K562 (cell line): ENCODE measurements at regions not wholly inside any gene's neighbourhood (a gene's known extent, or its start where the extent isn't known, plus 50 kb on each side); places are given as distances from the start of the nearest gene placed in this dataset.

Experiments used
- ATAC-seq: fragments of 200-7000 bp; cut with Tn5 transposase; 3 replicates; pipeline ENCODE4 v1.9.1; 2020; ENCODE audit warnings: moderate library complexity
- BruUV-seq: library from RNA; stranded (reverse); fragments of 400-500 nt; replicated peaks from 2 replicates; lab custom pipeline; 2021; lab: Mats Ljungman, UMichigan
- CTCF ChIA-PET: fragments of 300-600 bp; formaldehyde crosslinking; extraction: SDS; loops from one replicate; lab custom pipeline; 2021; ENCODE audit warnings: low intra/inter-chr PET ratio; lab: Yijun Ruan, JAX
- POLR2A ChIA-PET: fragments of 300-600, 350-650 bp; sonication (Branson Sonifier 250); formaldehyde crosslinking; extraction: SDS; loops from one replicate; lab custom pipeline; 2021; ENCODE audit warnings: antibody characterized with exemption, inconsistent platforms; lab: Yijun Ruan, JAX
- DNase-seq, 4 experiments: peaks; one replicate each; pipeline versions ENCODE4 v3.0.0 to v3.0.0-alpha.2; 2011 to 2018; ENCODE audit warnings: low spot score in 3 of 4, mixed read lengths in 3 of 4; ENCODE audit errors: extremely low read depth in 1 of 4
- FAIRE-seq: peaks from 2 replicates; lab custom pipeline; 2011; peaks lifted over from hg19 to GRCh38; lab: Jason Lieb, UNC
- H2AFZ ChIP-seq: 2 replicates; pipeline ENCODE4 v1.6.0; 2011; ENCODE audit warnings: low read depth, low read length, control low read depth, inconsistent platforms
- H3K27ac ChIP-seq: fragments of 200-600 bp; 3 replicates; pipeline ENCODE4 v1.8.0; 2011; ENCODE audit warnings: low read depth, mild to moderate bottlenecking, control low read depth, inconsistent platforms, low read length, moderate library complexity, mixed read lengths; ENCODE audit errors: extremely low read depth
- H3K27me3 ChIP-seq, 2 experiments: fragments of 300-600 bp in 1 of 2; 2 replicates in 1 of 2; 3 replicates in 1 of 2; pipeline versions ENCODE4 v1.6.0 to v1.8.0; 2011; ENCODE audit warnings: inconsistent platforms in 2 of 2, low read length in 2 of 2, mild to moderate bottlenecking in 1 of 2, mixed read lengths in 1 of 2, moderate library complexity in 1 of 2; ENCODE audit not compliant: control insufficient read depth in 2 of 2, insufficient read depth in 2 of 2
- H3K36me3 ChIP-seq: fragments of 300-600 bp; 3 replicates; pipeline ENCODE4 v1.8.0; 2011; ENCODE audit warnings: mild to moderate bottlenecking, low read length, inconsistent platforms; ENCODE audit not compliant: control insufficient read depth, insufficient read depth
- H3K4me1 ChIP-seq, 2 experiments: fragments of 200-600 bp in 1 of 2; replicated peaks in 1 of 2; 2 replicates in 1 of 2; 3 replicates in 1 of 2; pipeline versions ENCODE4 v1.5.1 to v1.8.0; 2011; ENCODE audit warnings: inconsistent platforms in 2 of 2, low read length in 2 of 2, mild to moderate bottlenecking in 1 of 2, mixed read lengths in 1 of 2, moderate library complexity in 1 of 2; ENCODE audit not compliant: control insufficient read depth in 2 of 2, insufficient read depth in 2 of 2
- H3K4me2 ChIP-seq: 2 replicates; pipeline ENCODE4 v1.6.1; 2011; ENCODE audit warnings: low read length, control low read depth, inconsistent platforms, mixed read lengths; ENCODE audit not compliant: insufficient read depth
- H3K4me3 ChIP-seq: fragments of 200-600 bp; sonication (generic), shearing (Covaris generic); 2 replicates; pipeline ENCODE4 v1.5.1; 2016; ENCODE audit warnings: control low read depth, inconsistent platforms
- H3K79me2 ChIP-seq: fragments of 200-600 bp; 3 replicates; pipeline ENCODE4 v1.8.0; 2011; ENCODE audit warnings: low read length, inconsistent platforms; ENCODE audit not compliant: control insufficient read depth, insufficient read depth
- H3K9ac ChIP-seq, 2 experiments: 2 replicates each; pipeline versions ENCODE4 v1.6.0 to v1.6.1; 2011; ENCODE audit warnings: low read depth in 2 of 2, low read length in 2 of 2, control low read depth in 1 of 2, inconsistent platforms in 1 of 2, mild to moderate bottlenecking in 1 of 2, mixed read lengths in 1 of 2; ENCODE audit not compliant: insufficient read depth in 1 of 2
- H3K9me1 ChIP-seq: one replicate; pipeline ENCODE4 v1.6.0; 2011; ENCODE audit warnings: inconsistent platforms, mild to moderate bottlenecking, low read length, moderate library complexity; ENCODE audit not compliant: control insufficient read depth, insufficient read depth
- H3K9me3 ChIP-seq: replicated peaks from 2 replicates; pipeline ENCODE4 v1.5.1; 2011; ENCODE audit warnings: low read depth, low read length, inconsistent platforms; ENCODE audit not compliant: control insufficient read depth, insufficient read depth
- H4K20me1 ChIP-seq: replicated peaks from 2 replicates; pipeline ENCODE4 v1.6.1; 2011; ENCODE audit warnings: low read length, inconsistent platforms, mixed read lengths; ENCODE audit not compliant: control insufficient read depth, insufficient read depth
- CEBPG ChIP-seq, 3 experiments: fragments of 200-800 bp in 1 of 3; sonication (Bioruptor generic) in 1 of 3; sonication (generic) in 1 of 3; formaldehyde crosslinking in 1 of 3; IDR thresholded peaks in 2 of 3; conservative IDR thresholded peaks in 1 of 3; 2 replicates each; pipeline versions ENCODE4 v1.6.1 to v1.8.0; 2016 to 2022; ENCODE audit warnings: missing compliant biosample characterization in 2 of 3, missing genetic modification characterization in 2 of 3, mild to moderate bottlenecking in 1 of 3, missing genetic modification reagents in 1 of 3
- HEY1 ChIP-seq: fragments of 250-450 bp; sonication (Bioruptor Pico); IDR thresholded peaks from 2 replicates; pipeline ENCODE4 v1.5.0; 2020; ENCODE audit warnings: mild to moderate bottlenecking, moderate library complexity, borderline replicate concordance
- HNRNPLL ChIP-seq: fragments of 200-400 bp; formaldehyde crosslinking; IDR thresholded peaks from 2 replicates; pipeline ENCODE4 v1.6.1; 2017; ENCODE audit warnings: low read length, low read depth, mild to moderate bottlenecking; ENCODE audit not compliant: poor library complexity, severe bottlenecking
- MCM5 ChIP-seq: fragments of 450-650 bp; IDR thresholded peaks from 2 replicates; pipeline ENCODE4 v1.6.1; 2016; ENCODE audit warnings: low read depth
- PHF21A ChIP-seq: fragments of 450-650 bp; IDR thresholded peaks from 2 replicates; pipeline ENCODE4 v1.6.1; 2017; ENCODE audit warnings: low read depth, borderline replicate concordance
- WGBS: fragments of 100-300 bp; shearing (Covaris generic); methylation state at CpG from one replicate; pipeline ENCODE4 v1.1.6; 2016; ENCODE audit warnings: low coverage, mixed read lengths; ENCODE audit not compliant: insufficient coverage; ENCODE audit errors: missing lambda C conversion rate; 5-methylcytosine and 5-hydroxymethylcytosine counted together
- in situ Hi-C: fragments of 300-500 bp; cut with MboI; formaldehyde crosslinking; loops from 4 replicates; pipeline ENCODE4 v1.15.0; 2018; ENCODE audit warnings: inconsistent platforms, mixed read lengths
- intact Hi-C: fragments of 100-400 bp; cut with micrococcal nuclease; formaldehyde crosslinking; loops from 2 replicates; pipeline ENCODE4 v1.14.2; 2022
- TF ChIP-seq, protein P1 (sequence below): fragments of 450-650 bp; IDR thresholded peaks from 2 replicates; pipeline ENCODE4 v1.6.1; 2018; ENCODE audit not compliant: partially characterized antibody

- WGBS = 56% methylated on average over 2 of the region's 2 CpGs
- ATAC-seq (no peak), DNase-seq (no peak), FAIRE-seq (no peak)
- H3K9me1 ChIP-seq = no peaks in the 10 kb centered on the region
- H3K9me3 ChIP-seq = no peaks in the 10 kb centered on the region
- no peak overlapping the region for H3K4me3 ChIP-seq
- intact Hi-C loops = loop anchor here (10.0 kb wide), 1 partner anchor 600 kb away; no protein-coding TSS in a partner anchor
- in situ Hi-C loops = no loop called here
- H3K27me3 ChIP-seq = no peaks in the 10 kb centered on the region
- BruUV-seq = no TSS peak
- H3K36me3 ChIP-seq = no peaks in the 10 kb centered on the region
- H3K9ac ChIP-seq = no peak overlapping the region
- H3K4me2 ChIP-seq = no peak overlapping the region
- H3K27ac ChIP-seq = no peak overlapping the region
- H3K79me2 ChIP-seq = no peaks in the 10 kb centered on the region
- TF ChIP-seq, protein P1, sequence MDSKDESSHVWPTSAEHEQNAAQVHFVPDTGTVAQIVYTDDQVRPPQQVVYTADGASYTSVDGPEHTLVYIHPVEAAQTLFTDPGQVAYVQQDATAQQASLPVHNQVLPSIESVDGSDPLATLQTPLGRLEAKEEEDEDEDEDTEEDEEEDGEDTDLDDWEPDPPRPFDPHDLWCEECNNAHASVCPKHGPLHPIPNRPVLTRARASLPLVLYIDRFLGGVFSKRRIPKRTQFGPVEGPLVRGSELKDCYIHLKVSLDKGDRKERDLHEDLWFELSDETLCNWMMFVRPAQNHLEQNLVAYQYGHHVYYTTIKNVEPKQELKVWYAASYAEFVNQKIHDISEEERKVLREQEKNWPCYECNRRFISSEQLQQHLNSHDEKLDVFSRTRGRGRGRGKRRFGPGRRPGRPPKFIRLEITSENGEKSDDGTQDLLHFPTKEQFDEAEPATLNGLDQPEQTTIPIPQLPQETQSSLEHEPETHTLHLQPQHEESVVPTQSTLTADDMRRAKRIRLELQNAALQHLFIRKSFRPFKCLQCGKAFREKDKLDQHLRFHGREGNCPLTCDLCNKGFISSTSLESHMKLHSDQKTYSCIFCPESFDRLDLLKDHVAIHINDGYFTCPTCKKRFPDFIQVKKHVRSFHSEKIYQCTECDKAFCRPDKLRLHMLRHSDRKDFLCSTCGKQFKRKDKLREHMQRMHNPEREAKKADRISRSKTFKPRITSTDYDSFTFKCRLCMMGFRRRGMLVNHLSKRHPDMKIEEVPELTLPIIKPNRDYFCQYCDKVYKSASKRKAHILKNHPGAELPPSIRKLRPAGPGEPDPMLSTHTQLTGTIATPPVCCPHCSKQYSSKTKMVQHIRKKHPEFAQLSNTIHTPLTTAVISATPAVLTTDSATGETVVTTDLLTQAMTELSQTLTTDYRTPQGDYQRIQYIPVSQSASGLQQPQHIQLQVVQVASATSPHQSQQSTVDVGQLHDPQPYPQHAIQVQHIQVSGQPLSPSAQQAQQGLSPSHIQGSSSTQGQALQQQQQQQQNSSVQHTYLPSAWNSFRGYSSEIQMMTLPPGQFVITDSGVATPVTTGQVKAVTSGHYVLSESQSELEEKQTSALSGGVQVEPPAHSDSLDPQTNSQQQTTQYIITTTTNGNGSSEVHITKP = no peak
- TF ChIP-seq MCM5 = no peak
- TF ChIP-seq HNRNPLL = no peak
- no peak for TF ChIP-seq CEBPG (CRISPR knock-in tag; IDR thresholded peaks at IDR 0.05)
- peak in 1 of 2 experiments; percentile 30; a peak in 1 of 4 replicates for TF ChIP-seq CEBPG (tag; conservative IDR thresholded peaks at IDR 0.05 in 1 of 2, IDR thresholded peaks at IDR 0.05 in 1 of 2)
- TF ChIP-seq HEY1 (CRISPR knock-in tag) = no peak
- no peak for TF ChIP-seq PHF21A
- CTCF ChIA-PET = no interaction called here
- H2AFZ ChIP-seq = no peak overlapping the region
- POLR2A ChIA-PET = no interaction called here
- H4K20me1 ChIP-seq = no peaks in the 10 kb centered on the region
- peaks cover 11 to 12% of the 10 kb centered on the region in 2 experiments; a peak in 4 of 5 replicates for H3K4me1 ChIP-seq
Measured at GRCh38 chr2:9115229-9115628, 91.4 kb upstream of the ASAP2 start.
